Retina (tissue), 1 donor: ENCODE measurements at regions not wholly inside any gene's neighbourhood (a gene's known extent, or its start where the extent isn't known, plus 50 kb on each side); places are given as distances from the start of the nearest gene placed in this dataset.

Experiments
- DNase-seq: peaks from one replicate; pipeline ENCODE4 v3.0.0-alpha.2; 2016

- no peak for DNase-seq
Observed at GRCh38 chr2:126831234-126832005, 67.3 kb upstream of the TEX51 start.

- no peak for DNase-seq
Observed at GRCh38 chr2:126832014-126832413, 66.7 kb upstream of the TEX51 start.

DNA sequence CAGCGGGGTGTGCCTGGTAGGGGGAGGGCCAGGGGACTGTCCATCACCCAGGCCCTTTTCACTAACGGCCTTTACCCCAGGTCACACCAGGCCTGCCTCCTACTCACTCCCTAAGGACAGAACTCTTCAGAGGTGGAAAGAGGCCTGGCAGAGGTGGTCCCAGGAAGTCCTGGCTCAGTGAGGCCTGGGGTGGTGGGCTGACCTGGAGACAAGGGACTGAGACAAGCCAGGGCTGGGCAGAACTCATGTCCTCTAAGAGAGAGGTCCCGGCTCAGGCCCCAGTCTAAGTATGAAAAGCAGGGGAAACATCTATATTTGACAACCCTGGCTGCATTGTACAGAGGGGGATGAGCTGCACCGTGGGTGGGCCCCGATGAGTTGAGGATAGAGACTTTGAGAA, 65.9 kb upstream of the TEX51 start:
- DNase-seq: no peak

DNA sequence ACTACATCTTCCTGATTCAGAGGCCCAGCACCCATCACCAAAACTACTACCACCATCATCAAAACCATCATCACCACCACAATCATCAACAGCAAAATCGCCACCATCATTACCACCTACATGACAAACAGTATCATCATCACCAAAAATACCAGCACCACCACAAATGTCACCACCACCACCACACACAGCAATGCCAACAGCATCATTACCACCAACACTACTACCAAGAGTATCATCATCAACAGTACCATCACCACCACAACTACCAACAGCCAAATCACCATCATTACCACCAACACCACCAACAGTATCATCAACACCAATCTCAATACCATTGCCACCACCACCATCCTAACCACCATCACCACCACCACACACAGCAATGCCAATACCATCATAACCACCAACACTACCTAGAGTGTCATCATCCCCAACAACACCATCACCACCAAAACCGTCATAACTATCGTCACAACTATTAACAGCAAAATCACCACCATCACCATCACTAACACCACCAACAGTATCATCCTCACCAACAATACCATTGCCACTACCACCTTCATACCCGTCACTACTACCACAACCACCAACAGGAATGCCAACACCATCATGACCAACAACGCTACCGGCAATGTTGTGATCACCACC, 64.6 kb upstream of the TEX51 start:
- no peak for DNase-seq

DNA sequence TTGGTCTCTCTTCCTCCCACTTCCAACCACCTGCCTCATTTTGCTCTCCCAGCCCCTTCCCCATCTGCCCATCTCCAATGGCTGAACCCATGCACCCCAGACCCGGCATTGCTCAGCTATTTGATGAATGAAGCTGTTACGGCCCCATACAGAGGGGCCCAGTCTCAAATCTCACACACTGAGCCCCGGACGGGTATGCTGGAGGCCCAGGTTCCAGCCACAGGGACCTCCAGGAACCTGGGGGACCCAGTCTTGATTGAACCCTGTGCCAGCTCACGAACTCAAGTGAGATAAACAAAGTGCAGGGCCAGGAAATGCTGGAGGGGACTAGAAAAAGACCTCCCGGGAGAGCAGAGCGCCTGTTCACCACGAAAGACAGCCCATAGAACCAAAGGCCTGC, 63.4 kb upstream of the TEX51 start:
- DNase-seq: no peak

- DNase-seq: no peak
Observed at GRCh38 chr2:126835831-126836230, 62.9 kb upstream of the TEX51 start.

GRCh38 chr2:126836761-126837679, 61.7 kb upstream of the TEX51 start:
- no peak for DNase-seq

- DNase-seq: no peak
Observed at GRCh38 chr2:126837966-126838715, 60.5 kb upstream of the TEX51 start.

GRCh38 chr2:126838716-126838985, 60.0 kb upstream of the TEX51 start:
- DNase-seq: no peak

DNA sequence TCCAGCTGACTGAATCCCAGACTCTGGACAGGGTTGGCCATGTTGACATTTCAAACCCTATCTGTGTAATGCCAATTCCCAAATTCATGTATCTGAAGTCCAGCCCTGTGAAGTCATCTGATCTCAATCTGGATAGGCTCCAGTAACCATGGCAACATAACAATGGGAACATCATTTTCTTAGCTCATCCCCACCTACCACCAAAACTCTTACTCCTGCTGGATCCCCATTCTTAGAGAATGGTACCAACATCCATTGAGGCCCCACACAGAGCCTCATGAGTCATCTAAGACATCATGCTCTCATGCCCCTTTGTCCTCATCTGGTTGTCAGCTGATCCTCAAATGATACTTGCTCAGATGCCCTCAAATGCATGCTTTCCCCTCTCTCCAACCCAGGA, 58.9 kb upstream of the TEX51 start:
- no peak for DNase-seq

DNA sequence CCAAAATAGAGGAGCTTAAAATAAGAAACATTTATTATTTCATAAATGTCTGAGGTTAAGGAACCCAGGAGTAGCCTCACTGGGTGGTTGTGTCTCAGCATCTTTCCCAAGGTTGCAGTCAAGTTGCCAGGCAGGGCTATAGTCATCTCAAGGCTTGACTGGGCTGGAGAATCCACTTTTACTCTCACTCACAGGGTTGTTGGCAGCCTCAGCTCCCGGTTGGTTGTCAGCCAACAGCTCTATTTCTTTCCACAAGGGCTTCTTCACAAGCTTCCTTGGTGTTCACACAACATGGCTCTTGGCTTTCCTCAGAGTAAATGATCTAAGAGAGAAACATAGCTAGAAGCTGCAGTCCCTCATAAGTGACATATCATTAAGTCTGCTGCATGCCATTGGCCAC, 55.6 kb upstream of the TEX51 start:
- DNase-seq: no peak

- no peak for DNase-seq
Observed at GRCh38 chr2:126846241-126846640, 52.4 kb upstream of the TEX51 start.
